HepG2 (cell line): ENCODE measurements at regions not wholly inside any gene's neighbourhood (a gene's known extent, or its start where the extent isn't known, plus 50 kb on each side); places are given as distances from the start of the nearest gene placed in this dataset.

Source experiments
- ATAC-seq: fragments of 200-7000 bp; cut with Tn5 transposase; 3 replicates; pipeline ENCODE4 v1.9.1; 2020; ENCODE audit warnings: mild to moderate bottlenecking, moderate library complexity
- BruUV-seq: library from RNA; stranded (reverse); fragments of 400-500 nt; replicated peaks from 2 replicates; lab custom pipeline; 2021; lab: Mats Ljungman, UMichigan
- CTCF ChIA-PET: fragments of 300-600 bp; formaldehyde crosslinking; extraction: SDS; loops from one replicate; lab custom pipeline; 2021; ENCODE audit warnings: low total read pairs, inconsistent platforms, low intra/inter-chr PET ratio; lab: Yijun Ruan, JAX
- POLR2A ChIA-PET: fragments of 350-600 bp; sonication (Branson Sonifier 250); formaldehyde crosslinking; loops from one replicate; lab custom pipeline; 2020; ENCODE audit warnings: antibody characterized with exemption, inconsistent platforms; lab: Yijun Ruan, JAX
- DNase-seq: peaks from one replicate; pipeline ENCODE4 v3.0.0-alpha.2; 2015; ENCODE audit warnings: low spot score
- FAIRE-seq: peaks from 3 replicates; lab custom pipeline; 2011; peaks lifted over from hg19 to GRCh38; lab: Jason Lieb, UNC
- H2AFZ ChIP-seq: one replicate; pipeline ENCODE4 v1.6.1; 2011; ENCODE audit warnings: low read length, inconsistent platforms
- H3K27ac ChIP-seq: fragments of 300-600 bp; 3 replicates; pipeline ENCODE4 v1.8.0; 2011; ENCODE audit warnings: mixed run types, mild to moderate bottlenecking, mixed read lengths, low read length, inconsistent platforms; ENCODE audit not compliant: insufficient read depth; ENCODE audit errors: extremely low read length
- H3K27me3 ChIP-seq, 2 experiments: fragments of 200-600 bp in 1 of 2; 2 replicates in 1 of 2; 3 replicates in 1 of 2; pipeline versions ENCODE4 v1.6.0 to v1.8.0; 2011; ENCODE audit warnings: low read length in 2 of 2, mild to moderate bottlenecking in 2 of 2, moderate library complexity in 2 of 2, inconsistent platforms in 1 of 2; ENCODE audit not compliant: insufficient read depth in 2 of 2, control insufficient read depth in 1 of 2
- H3K36me3 ChIP-seq, 2 experiments: fragments of 200-600 bp in 1 of 2; replicated peaks in 1 of 2; 2 replicates in 1 of 2; 3 replicates in 1 of 2; pipeline versions ENCODE4 v1.5.1 to v1.8.0; 2011; ENCODE audit warnings: low read length in 2 of 2, inconsistent platforms in 1 of 2; ENCODE audit not compliant: insufficient read depth in 2 of 2, control insufficient read depth in 1 of 2
- H3K4me1 ChIP-seq: 2 replicates; pipeline ENCODE4 v1.5.1; 2012; ENCODE audit warnings: low read length, inconsistent platforms; ENCODE audit not compliant: insufficient read depth
- H3K4me2 ChIP-seq: 2 replicates; pipeline ENCODE4 v1.6.0; 2011; ENCODE audit warnings: low read depth, low read length, inconsistent platforms
- H3K4me3 ChIP-seq, 3 experiments: fragments of 200-600 bp in 1 of 3; sonication (generic), shearing (Covaris generic) in 1 of 3; replicated peaks in 1 of 3; 2 replicates each; pipeline ENCODE4 v1.5.1; 2011 to 2016; ENCODE audit warnings: low read length in 3 of 3, inconsistent platforms in 2 of 3, low read depth in 2 of 3, mild to moderate bottlenecking in 2 of 3, control low read depth in 1 of 3, mixed read lengths in 1 of 3; ENCODE audit not compliant: insufficient read depth in 1 of 3
- H3K79me2 ChIP-seq: one replicate; pipeline ENCODE4 v1.6.1; 2011; ENCODE audit warnings: low read length, inconsistent platforms; ENCODE audit not compliant: insufficient read depth
- H3K9ac ChIP-seq: 2 replicates; pipeline ENCODE4 v1.6.0; 2011; ENCODE audit warnings: mild to moderate bottlenecking, low read depth, low read length, inconsistent platforms; ENCODE audit not compliant: insufficient read depth
- H3K9me3 ChIP-seq: 2 replicates; pipeline ENCODE4 v1.5.1; 2012; ENCODE audit warnings: mild to moderate bottlenecking, low read length
- H4K20me1 ChIP-seq: 2 replicates; pipeline ENCODE4 v1.6.0; 2011; ENCODE audit warnings: inconsistent platforms, mild to moderate bottlenecking, low read length, moderate library complexity; ENCODE audit not compliant: insufficient read depth
- CERS6 ChIP-seq: sonication (generic); formaldehyde crosslinking; IDR thresholded peaks from 2 replicates; pipeline ENCODE4 v1.5.0; 2020; ENCODE audit warnings: missing genetic modification reagents
- IRF9 ChIP-seq: sonication (generic); formaldehyde crosslinking; IDR thresholded peaks from 2 replicates; pipeline ENCODE4 v1.8.0; 2022; ENCODE audit warnings: missing genetic modification reagents, mild to moderate bottlenecking, borderline replicate concordance
- JUN ChIP-seq: sonication (generic); formaldehyde crosslinking; IDR thresholded peaks from 2 replicates; pipeline ENCODE4 v1.4.0; 2020; ENCODE audit warnings: mild to moderate bottlenecking, missing genetic modification reagents
- MTF1 ChIP-seq: sonication (generic); formaldehyde crosslinking; IDR thresholded peaks from 2 replicates; pipeline ENCODE4 v1.5.0; 2020; ENCODE audit warnings: missing genetic modification reagents
- MXD3 ChIP-seq: IDR thresholded peaks from 2 replicates; pipeline ENCODE4 v1.6.1; 2016; ENCODE audit warnings: mild to moderate bottlenecking, missing biosample characterization, missing genetic modification reagents
- NR2C2 ChIP-seq: sonication (generic); formaldehyde crosslinking; IDR thresholded peaks from 2 replicates; pipeline ENCODE4 v1.4.0; 2020; ENCODE audit warnings: missing genetic modification reagents, mild to moderate bottlenecking, moderate library complexity, borderline replicate concordance
- RFXANK ChIP-seq: IDR thresholded peaks from 2 replicates; pipeline ENCODE4 v1.6.1; 2016
- SP1 ChIP-seq, 2 experiments: fragments of 450-650 bp in 1 of 2; sonication (generic) in 1 of 2; formaldehyde crosslinking in 1 of 2; IDR thresholded peaks; 2 replicates each; pipeline versions ENCODE4 v1.4.0 to v1.6.1; 2016 to 2020; ENCODE audit warnings: missing genetic modification reagents in 1 of 2
- SP5 ChIP-seq: IDR thresholded peaks from 2 replicates; pipeline ENCODE4 v1.6.1; 2016; ENCODE audit warnings: low read depth, borderline replicate concordance
- THYN1 ChIP-seq: sonication (generic); formaldehyde crosslinking; IDR thresholded peaks from 2 replicates; pipeline ENCODE4 v1.8.1; 2023; ENCODE audit warnings: low read depth, mild to moderate bottlenecking, moderate library complexity, missing genetic modification reagents, borderline replicate concordance
- ZBTB26 ChIP-seq: IDR thresholded peaks from 2 replicates; pipeline ENCODE4 v1.6.1; 2016; ENCODE audit warnings: missing compliant biosample characterization, missing genetic modification reagents, borderline replicate concordance
- WGBS: methylation state at CpG from one replicate; pipeline ENCODE4 v1.1.6; 2017; ENCODE audit warnings: low lambda C conversion rate; 5-methylcytosine and 5-hydroxymethylcytosine counted together
- in situ Hi-C: cut with HindIII; loops from 2 replicates; pipeline ENCODE4 v1.10.0; 2017; ENCODE audit warnings: low pct_unique_long_range_greater_than_20kb; ENCODE audit not compliant: extremely low pct_ligation_motif_present
- intact Hi-C: fragments of 100-400 bp; cut with micrococcal nuclease; formaldehyde crosslinking; loops from one replicate; pipeline ENCODE4 v1.10.0; 2022; ENCODE audit not compliant: unreplicated experiment
- TF ChIP-seq, protein P1 (sequence below): IDR thresholded peaks from 2 replicates; pipeline ENCODE4 v1.4.0; 2020; ENCODE audit warnings: mild to moderate bottlenecking, missing genetic modification reagents

GRCh38 chr10:8365935-8366911 lies 311.7 kb downstream of the GATA3 start:
- Histone ChIP-seq H3K9ac (no peak overlapping the region), H3K36me3 (no peaks in the 10 kb centered on the region), H3K79me2 (no peaks in the 10 kb centered on the region), H4K20me1 (no peaks in the 10 kb centered on the region), H3K4me3 (no peak overlapping the region), H3K27ac (no peak overlapping the region), H3K9me3 (no peaks in the 10 kb centered on the region), H3K27me3 (no peaks in the 10 kb centered on the region), H3K4me1 (0 out of 2 replicates have a peak, but pooled peaks cover 8% of the 10 kb centered on the region), H3K4me2 (peak overlapping the region; percentile 51), H2AFZ (no peak overlapping the region)
- no TSS peak for BruUV-seq
- intact Hi-C loops: no loop called here
- POLR2A ChIA-PET: no interaction called here
- peak; percentile 42 for DNase-seq
- 30% methylated on average over 19 of the region's 19 CpGs for WGBS
- FAIRE-seq: no peak
- in situ Hi-C loops: no loop called here
- CTCF ChIA-PET: no interaction called here
- ATAC-seq: peak; percentile 69
- TF ChIP-seq SP5 (no peak), CERS6 (CRISPR knock-in tag) (no peak), JUN (CRISPR knock-in tag) (no peak), RFXANK (CRISPR knock-in tag) (no peak), MXD3 (CRISPR knock-in tag) (no peak), ZBTB26 (no peak), IRF9 (CRISPR knock-in tag) (no peak), NR2C2 (CRISPR knock-in tag) (no peak), MTF1 (CRISPR knock-in tag) (no peak), THYN1 (CRISPR knock-in tag) (no peak), SP1 (IDR thresholded peaks at IDR 0.05) (no peak), SP1 (CRISPR knock-in tag; IDR thresholded peaks at IDR 0.05) (no peak)
- TF ChIP-seq, protein P1, sequence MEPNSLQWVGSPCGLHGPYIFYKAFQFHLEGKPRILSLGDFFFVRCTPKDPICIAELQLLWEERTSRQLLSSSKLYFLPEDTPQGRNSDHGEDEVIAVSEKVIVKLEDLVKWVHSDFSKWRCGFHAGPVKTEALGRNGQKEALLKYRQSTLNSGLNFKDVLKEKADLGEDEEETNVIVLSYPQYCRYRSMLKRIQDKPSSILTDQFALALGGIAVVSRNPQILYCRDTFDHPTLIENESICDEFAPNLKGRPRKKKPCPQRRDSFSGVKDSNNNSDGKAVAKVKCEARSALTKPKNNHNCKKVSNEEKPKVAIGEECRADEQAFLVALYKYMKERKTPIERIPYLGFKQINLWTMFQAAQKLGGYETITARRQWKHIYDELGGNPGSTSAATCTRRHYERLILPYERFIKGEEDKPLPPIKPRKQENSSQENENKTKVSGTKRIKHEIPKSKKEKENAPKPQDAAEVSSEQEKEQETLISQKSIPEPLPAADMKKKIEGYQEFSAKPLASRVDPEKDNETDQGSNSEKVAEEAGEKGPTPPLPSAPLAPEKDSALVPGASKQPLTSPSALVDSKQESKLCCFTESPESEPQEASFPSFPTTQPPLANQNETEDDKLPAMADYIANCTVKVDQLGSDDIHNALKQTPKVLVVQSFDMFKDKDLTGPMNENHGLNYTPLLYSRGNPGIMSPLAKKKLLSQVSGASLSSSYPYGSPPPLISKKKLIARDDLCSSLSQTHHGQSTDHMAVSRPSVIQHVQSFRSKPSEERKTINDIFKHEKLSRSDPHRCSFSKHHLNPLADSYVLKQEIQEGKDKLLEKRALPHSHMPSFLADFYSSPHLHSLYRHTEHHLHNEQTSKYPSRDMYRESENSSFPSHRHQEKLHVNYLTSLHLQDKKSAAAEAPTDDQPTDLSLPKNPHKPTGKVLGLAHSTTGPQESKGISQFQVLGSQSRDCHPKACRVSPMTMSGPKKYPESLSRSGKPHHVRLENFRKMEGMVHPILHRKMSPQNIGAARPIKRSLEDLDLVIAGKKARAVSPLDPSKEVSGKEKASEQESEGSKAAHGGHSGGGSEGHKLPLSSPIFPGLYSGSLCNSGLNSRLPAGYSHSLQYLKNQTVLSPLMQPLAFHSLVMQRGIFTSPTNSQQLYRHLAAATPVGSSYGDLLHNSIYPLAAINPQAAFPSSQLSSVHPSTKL (CRISPR knock-in tag): 0 out of 2 replicates have a peak, but pooled peaks have one; percentile 15
